Left ventricle myocardium inferior (tissue), 1 donor: ENCODE measurements at regions not wholly inside any gene's neighbourhood (a gene's known extent, or its start where the extent isn't known, plus 50 kb on each side); places are given as distances from the start of the nearest gene placed in this dataset.

Experiments
- DNase-seq: peaks from one replicate; pipeline ENCODE4 v3.0.0-alpha.2; 2020
- H3K27ac ChIP-seq: fragments of 200-600 bp; replicated peaks from 2 replicates; pipeline ENCODE4 v1.8.0; 2021
- H3K27me3 ChIP-seq: fragments of 200-600 bp; 2 replicates; pipeline ENCODE4 v1.8.0; 2021; ENCODE audit warnings: low read depth
- H3K36me3 ChIP-seq: fragments of 200-600 bp; 2 replicates; pipeline ENCODE4 v1.8.0; 2021
- H3K4me1 ChIP-seq: fragments of 200-600 bp; 2 replicates; pipeline ENCODE4 v1.8.0; 2021
- H3K4me3 ChIP-seq: fragments of 200-600 bp; 2 replicates; pipeline ENCODE4 v1.8.0; 2021; ENCODE audit warnings: mild to moderate bottlenecking, moderate library complexity
- H3K9me3 ChIP-seq: fragments of 200-600 bp; replicated peaks from 2 replicates; pipeline ENCODE4 v1.8.0; 2021
- intact Hi-C: fragments of 100-400 bp; cut with micrococcal nuclease; formaldehyde crosslinking; loops from one replicate; pipeline ENCODE4 v1.11.0; 2022
- TF ChIP-seq, protein P1 (sequence below): fragments of 200-600 bp; IDR thresholded peaks from 2 replicates; pipeline ENCODE4 v1.8.0; 2021; ENCODE audit warnings: antibody characterized with exemption, mild to moderate bottlenecking, borderline replicate concordance
- donor health status: DM: no; HTN: yes; CAD: no; lungs with severe emphysema.

- intact Hi-C loops, result no loop called here
- TF ChIP-seq, protein P1, sequence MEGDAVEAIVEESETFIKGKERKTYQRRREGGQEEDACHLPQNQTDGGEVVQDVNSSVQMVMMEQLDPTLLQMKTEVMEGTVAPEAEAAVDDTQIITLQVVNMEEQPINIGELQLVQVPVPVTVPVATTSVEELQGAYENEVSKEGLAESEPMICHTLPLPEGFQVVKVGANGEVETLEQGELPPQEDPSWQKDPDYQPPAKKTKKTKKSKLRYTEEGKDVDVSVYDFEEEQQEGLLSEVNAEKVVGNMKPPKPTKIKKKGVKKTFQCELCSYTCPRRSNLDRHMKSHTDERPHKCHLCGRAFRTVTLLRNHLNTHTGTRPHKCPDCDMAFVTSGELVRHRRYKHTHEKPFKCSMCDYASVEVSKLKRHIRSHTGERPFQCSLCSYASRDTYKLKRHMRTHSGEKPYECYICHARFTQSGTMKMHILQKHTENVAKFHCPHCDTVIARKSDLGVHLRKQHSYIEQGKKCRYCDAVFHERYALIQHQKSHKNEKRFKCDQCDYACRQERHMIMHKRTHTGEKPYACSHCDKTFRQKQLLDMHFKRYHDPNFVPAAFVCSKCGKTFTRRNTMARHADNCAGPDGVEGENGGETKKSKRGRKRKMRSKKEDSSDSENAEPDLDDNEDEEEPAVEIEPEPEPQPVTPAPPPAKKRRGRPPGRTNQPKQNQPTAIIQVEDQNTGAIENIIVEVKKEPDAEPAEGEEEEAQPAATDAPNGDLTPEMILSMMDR, result no peak
- H3K27ac ChIP-seq, result no peak overlapping the region
Measured at GRCh38 chr2:136393514-136393913, 275.6 kb upstream of the CXCR4 start.

GRCh38 chr2:136392897-136393505, 275.1 kb upstream of the CXCR4 start:
- no peak for DNase-seq
- H3K9me3 ChIP-seq, result no peaks in the 10 kb centered on the region
- intact Hi-C loops, result no loop called here
- H3K36me3 ChIP-seq, result no peaks in the 10 kb centered on the region
- H3K27ac ChIP-seq, result no peak overlapping the region
- H3K4me3 ChIP-seq, result no peak overlapping the region
- H3K4me1 ChIP-seq, result no peaks in the 10 kb centered on the region
- TF ChIP-seq, protein P1, result no peak
- peaks cover 4% of the 10 kb centered on the region for H3K27me3 ChIP-seq

More at GRCh38 chr2:136393514-136393913, 275.6 kb upstream of the CXCR4 start:
- H3K36me3 ChIP-seq, result no peaks in the 10 kb centered on the region
- DNase-seq, result no peak
- H3K9me3 ChIP-seq, result no peaks in the 10 kb centered on the region
- H3K4me3 ChIP-seq, result no peak overlapping the region
- no peaks in the 10 kb centered on the region for H3K4me1 ChIP-seq
- peaks cover 6% of the 10 kb centered on the region for H3K27me3 ChIP-seq

- Histone ChIP-seq H3K27ac (no peak overlapping the region), H3K9me3 (no peaks in the 10 kb centered on the region), H3K27me3 (no peaks in the 10 kb centered on the region), H3K36me3 (no peaks in the 10 kb centered on the region), H3K4me3 (no peak overlapping the region), H3K4me1 (no peaks in the 10 kb centered on the region)
- intact Hi-C loops, result no loop called here
- no peak for DNase-seq
- TF ChIP-seq, protein P1, result no peak
Measured at GRCh38 chr2:136389809-136390208, 271.9 kb upstream of the CXCR4 start.

DNA sequence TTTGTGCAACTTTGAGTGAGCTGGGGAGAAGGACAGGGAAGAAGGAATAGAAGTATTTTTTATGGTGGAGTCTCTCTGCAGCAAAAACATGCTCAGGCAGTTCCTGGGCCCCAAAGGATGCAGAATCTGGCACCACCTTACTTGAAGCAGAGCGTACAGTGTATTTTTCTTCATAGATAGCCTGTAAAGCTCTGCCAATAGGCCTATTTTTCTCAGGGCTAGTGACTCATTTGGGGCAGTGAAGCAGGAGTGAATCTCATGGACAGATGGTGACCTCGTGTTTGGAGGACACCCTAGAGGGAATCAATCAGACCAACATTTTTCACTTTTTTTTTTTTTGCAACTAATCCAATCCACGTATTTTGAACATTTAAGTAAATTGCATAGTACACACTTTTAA, 268.1 kb upstream of the CXCR4 start:
- no peaks in the 10 kb centered on the region for H3K36me3 ChIP-seq
- no peaks in the 10 kb centered on the region for H3K9me3 ChIP-seq
- no peak overlapping the region for H3K27ac ChIP-seq
- no peak for DNase-seq
- H3K4me1 ChIP-seq, result peaks cover 10% of the 10 kb centered on the region
- intact Hi-C loops, result no loop called here
- TF ChIP-seq, protein P1, result no peak
- no peaks in the 10 kb centered on the region for H3K27me3 ChIP-seq
- no peak overlapping the region for H3K4me3 ChIP-seq

DNA sequence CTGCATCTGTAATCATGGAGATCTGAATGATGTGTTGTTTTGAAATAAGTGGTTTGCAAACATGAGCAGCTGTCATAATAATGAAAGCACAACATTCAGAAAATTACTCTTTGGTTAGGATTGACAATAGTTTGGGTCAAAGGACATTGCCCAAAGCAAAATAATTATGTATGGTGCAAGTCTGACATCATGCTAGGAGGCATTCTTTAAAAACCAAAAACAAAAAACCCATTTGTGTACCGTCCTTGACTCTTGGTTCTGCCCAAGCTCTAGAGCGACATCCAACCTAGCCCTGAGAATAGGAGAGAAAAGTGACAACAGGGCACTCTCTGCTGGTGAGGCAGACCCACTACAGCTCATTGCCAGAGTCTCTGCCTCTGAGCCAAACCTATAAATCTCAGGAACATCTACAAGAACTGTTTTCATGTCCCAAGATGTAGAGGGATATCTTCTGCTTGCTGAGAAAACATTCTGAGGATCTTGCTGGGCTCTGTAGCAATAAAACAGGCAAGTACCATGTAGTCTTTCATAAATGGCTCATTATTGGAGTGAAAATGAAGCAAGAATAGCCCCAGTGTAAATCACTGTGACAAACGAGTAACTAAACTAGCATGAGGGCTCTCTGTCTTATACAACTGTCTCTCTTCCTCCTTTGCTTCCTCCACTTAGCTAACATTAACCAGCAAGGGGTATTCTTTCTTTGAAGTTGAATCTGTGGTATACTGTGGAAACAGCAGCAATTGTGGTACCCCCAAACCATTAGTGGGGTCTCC, 266.8 kb upstream of the CXCR4 start:
- no peak for DNase-seq
- H3K27ac ChIP-seq, result no peak overlapping the region
- no peak overlapping the region for H3K4me3 ChIP-seq
- H3K36me3 ChIP-seq, result no peaks in the 10 kb centered on the region
- H3K27me3 ChIP-seq, result no peaks in the 10 kb centered on the region
- peaks cover 10% of the 10 kb centered on the region for H3K4me1 ChIP-seq
- TF ChIP-seq, protein P1, result peak; percentile 65
- H3K9me3 ChIP-seq, result no peaks in the 10 kb centered on the region
- intact Hi-C loops, result no loop called here
